ENCODE measurements at regions not wholly inside any gene's neighbourhood (a gene's known extent, or its start where the extent isn't known, plus 50 kb on each side); places are given as distances from the start of the nearest gene placed in this dataset.

DNA sequence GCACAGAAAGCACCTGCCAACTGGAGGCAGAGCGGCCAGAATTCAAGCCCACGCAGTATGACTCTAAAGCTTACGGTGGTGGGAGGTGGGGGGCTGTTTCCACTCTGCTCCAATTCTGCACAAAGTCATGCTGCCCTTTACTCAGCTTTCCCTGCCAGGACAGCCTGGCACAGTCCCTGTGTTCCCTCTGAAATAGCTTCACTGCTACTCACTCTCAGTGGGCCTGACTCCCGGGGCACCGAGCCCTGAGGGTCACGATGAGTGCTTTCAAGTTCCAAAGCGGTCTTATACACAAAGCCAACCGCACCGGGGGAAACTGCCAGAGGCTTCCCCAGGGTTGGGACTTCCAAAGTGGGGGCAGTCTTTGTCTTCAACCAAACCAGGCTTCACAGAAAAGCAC lies 306.1 kb upstream of the XYLT1 start:
- ATAC-seq (no peak), DNase-seq (ENCODE audit: low spot score) (no peak)
- CTCF ChIA-PET, result no interaction called here
- Mint-ChIP-seq H3K9me3 (peaks cover 8% of the 10 kb centered on the region), H3K4me3 (no peak overlapping the region), H3K27me3 (ENCODE audit: low read depth) (no peaks in the 10 kb centered on the region), H3K36me3 (no peaks in the 10 kb centered on the region), H3K27ac (no peak overlapping the region), H3K4me1 (peaks cover 21% of the 10 kb centered on the region)
- no peak for TF ChIP-seq ZNF121 (CRISPR knock-in tag; IDR thresholded peaks at IDR 0.05)
- TF ChIP-seq NFE2L1 (CRISPR knock-in tag; IDR thresholded peaks at IDR 0.05), result no peak
- TF ChIP-seq, protein P1, sequence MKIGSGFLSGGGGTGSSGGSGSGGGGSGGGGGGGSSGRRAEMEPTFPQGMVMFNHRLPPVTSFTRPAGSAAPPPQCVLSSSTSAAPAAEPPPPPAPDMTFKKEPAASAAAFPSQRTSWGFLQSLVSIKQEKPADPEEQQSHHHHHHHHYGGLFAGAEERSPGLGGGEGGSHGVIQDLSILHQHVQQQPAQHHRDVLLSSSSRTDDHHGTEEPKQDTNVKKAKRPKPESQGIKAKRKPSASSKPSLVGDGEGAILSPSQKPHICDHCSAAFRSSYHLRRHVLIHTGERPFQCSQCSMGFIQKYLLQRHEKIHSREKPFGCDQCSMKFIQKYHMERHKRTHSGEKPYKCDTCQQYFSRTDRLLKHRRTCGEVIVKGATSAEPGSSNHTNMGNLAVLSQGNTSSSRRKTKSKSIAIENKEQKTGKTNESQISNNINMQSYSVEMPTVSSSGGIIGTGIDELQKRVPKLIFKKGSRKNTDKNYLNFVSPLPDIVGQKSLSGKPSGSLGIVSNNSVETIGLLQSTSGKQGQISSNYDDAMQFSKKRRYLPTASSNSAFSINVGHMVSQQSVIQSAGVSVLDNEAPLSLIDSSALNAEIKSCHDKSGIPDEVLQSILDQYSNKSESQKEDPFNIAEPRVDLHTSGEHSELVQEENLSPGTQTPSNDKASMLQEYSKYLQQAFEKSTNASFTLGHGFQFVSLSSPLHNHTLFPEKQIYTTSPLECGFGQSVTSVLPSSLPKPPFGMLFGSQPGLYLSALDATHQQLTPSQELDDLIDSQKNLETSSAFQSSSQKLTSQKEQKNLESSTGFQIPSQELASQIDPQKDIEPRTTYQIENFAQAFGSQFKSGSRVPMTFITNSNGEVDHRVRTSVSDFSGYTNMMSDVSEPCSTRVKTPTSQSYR (CRISPR knock-in tag; IDR thresholded peaks at IDR 0.05), result no peak
- POLR2A ChIA-PET, result no interaction called here

DNA sequence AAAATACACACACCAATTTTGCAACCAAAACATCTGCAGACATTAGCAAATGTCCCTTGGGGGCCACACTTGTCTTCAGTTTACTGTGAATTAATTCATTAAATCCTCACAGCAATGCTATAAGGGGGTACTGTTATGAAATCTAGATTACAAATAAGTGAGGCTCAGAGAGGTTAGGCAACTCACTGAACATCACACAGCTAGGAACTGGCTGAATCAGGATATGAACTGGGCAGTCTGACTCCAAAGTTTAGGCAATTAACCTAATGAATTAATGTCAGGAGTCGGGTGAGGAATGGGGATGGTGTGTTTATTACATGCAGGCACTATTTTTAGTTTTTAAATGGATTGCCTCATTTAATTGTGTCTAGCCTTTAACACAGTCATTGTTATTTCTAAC lies 305.7 kb upstream of the XYLT1 start:
- ChIA-PET POLR2A (no interaction called here), CTCF (no interaction called here)
- peaks cover 8% of the 10 kb centered on the region for H3K9me3 Mint-ChIP-seq

DNA sequence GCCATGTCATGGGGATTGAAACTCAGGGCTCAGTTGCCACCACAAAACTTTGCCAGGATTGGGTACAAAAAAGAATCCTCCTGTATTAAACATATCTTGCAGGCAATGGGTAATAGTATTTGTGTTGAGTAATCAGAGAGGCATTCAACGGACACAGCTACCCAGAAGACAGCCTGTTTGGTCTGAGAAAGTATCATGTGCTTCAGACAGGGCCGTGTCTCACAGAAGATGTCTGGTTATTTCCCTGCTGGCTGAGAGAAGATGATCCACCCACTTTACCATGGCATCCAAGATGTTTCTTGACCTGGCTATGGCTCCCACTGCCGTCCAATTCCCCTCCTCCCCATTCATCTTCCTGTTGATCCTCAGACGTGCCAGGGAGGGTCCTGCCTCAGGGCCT lies 304.3 kb upstream of the XYLT1 start:
- Mint-ChIP-seq H3K36me3 (peaks cover 6% of the 10 kb centered on the region; the same call in 1 of the 2 replicates), H3K4me3 (no peak overlapping the region), H3K27me3 (ENCODE audit: low read depth) (no peaks in the 10 kb centered on the region), H3K9me3 (peaks cover 21% of the 10 kb centered on the region), H3K4me1 (peaks cover 21% of the 10 kb centered on the region), H3K27ac (no peak overlapping the region)
- ATAC-seq (no peak), DNase-seq (ENCODE audit: low spot score) (no peak)
- no peak for TF ChIP-seq TP53 (CRISPR knock-in tag; IDR thresholded peaks at IDR 0.05)
- no peak for TF ChIP-seq ESRRA (CRISPR knock-in tag; IDR thresholded peaks at IDR 0.05; ENCODE audit: borderline replicate concordance)
- TF ChIP-seq, protein P2, sequence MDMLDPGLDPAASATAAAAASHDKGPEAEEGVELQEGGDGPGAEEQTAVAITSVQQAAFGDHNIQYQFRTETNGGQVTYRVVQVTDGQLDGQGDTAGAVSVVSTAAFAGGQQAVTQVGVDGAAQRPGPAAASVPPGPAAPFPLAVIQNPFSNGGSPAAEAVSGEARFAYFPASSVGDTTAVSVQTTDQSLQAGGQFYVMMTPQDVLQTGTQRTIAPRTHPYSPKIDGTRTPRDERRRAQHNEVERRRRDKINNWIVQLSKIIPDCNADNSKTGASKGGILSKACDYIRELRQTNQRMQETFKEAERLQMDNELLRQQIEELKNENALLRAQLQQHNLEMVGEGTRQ (CRISPR knock-in tag; IDR thresholded peaks at IDR 0.05), result no peak
- TF ChIP-seq ZBTB21 (CRISPR knock-in tag; IDR thresholded peaks at IDR 0.05; ENCODE audit: borderline replicate concordance), result no peak
- TF ChIP-seq SMAD4 (CRISPR knock-in tag; IDR thresholded peaks at IDR 0.05), result no peak
- TF ChIP-seq ELF4 (CRISPR knock-in tag; IDR thresholded peaks at IDR 0.05; ENCODE audit: low read depth), result no peak
- TF ChIP-seq TEAD1 (CRISPR knock-in tag; IDR thresholded peaks at IDR 0.05), result no peak
- TF ChIP-seq, protein P3, sequence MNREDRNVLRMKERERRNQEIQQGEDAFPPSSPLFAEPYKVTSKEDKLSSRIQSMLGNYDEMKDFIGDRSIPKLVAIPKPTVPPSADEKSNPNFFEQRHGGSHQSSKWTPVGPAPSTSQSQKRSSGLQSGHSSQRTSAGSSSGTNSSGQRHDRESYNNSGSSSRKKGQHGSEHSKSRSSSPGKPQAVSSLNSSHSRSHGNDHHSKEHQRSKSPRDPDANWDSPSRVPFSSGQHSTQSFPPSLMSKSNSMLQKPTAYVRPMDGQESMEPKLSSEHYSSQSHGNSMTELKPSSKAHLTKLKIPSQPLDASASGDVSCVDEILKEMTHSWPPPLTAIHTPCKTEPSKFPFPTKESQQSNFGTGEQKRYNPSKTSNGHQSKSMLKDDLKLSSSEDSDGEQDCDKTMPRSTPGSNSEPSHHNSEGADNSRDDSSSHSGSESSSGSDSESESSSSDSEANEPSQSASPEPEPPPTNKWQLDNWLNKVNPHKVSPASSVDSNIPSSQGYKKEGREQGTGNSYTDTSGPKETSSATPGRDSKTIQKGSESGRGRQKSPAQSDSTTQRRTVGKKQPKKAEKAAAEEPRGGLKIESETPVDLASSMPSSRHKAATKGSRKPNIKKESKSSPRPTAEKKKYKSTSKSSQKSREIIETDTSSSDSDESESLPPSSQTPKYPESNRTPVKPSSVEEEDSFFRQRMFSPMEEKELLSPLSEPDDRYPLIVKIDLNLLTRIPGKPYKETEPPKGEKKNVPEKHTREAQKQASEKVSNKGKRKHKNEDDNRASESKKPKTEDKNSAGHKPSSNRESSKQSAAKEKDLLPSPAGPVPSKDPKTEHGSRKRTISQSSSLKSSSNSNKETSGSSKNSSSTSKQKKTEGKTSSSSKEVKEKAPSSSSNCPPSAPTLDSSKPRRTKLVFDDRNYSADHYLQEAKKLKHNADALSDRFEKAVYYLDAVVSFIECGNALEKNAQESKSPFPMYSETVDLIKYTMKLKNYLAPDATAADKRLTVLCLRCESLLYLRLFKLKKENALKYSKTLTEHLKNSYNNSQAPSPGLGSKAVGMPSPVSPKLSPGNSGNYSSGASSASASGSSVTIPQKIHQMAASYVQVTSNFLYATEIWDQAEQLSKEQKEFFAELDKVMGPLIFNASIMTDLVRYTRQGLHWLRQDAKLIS (CRISPR knock-in tag; IDR thresholded peaks at IDR 0.05; ENCODE audit: borderline replicate concordance), result no peak
- no peak for TF ChIP-seq GABPB1 (CRISPR knock-in tag; IDR thresholded peaks at IDR 0.05)
- POLR2A ChIA-PET, result no interaction called here
- CTCF ChIA-PET, result interaction anchor here (1.0 kb wide), 1 partner anchor 17 kb away, joined by 3 read pairs; no protein-coding TSS in a partner anchor

More for the DNA sequence above, 305.7 kb upstream of the XYLT1 start:
- H3K27ac Mint-ChIP-seq, result no peak overlapping the region
- no peak overlapping the region for H3K4me3 Mint-ChIP-seq
- TF ChIP-seq MYBL2 (CRISPR knock-in tag; IDR thresholded peaks at IDR 0.05) (no peak), NR1H2 (CRISPR knock-in tag; IDR thresholded peaks at IDR 0.05) (no peak), SMAD4 (CRISPR knock-in tag; IDR thresholded peaks at IDR 0.05) (no peak), ZNF219 (CRISPR knock-in tag; IDR thresholded peaks at IDR 0.05; ENCODE audit: borderline replicate concordance) (no peak), RELA (CRISPR knock-in tag; IDR thresholded peaks at IDR 0.05; ENCODE audit: borderline replicate concordance) (no peak), HMGA2 (CRISPR knock-in tag; IDR thresholded peaks at IDR 0.05) (no peak), ATF1 (CRISPR knock-in tag; IDR thresholded peaks at IDR 0.05) (no peak)
- ATAC-seq (no peak), DNase-seq (ENCODE audit: low spot score) (no peak)
- no peaks in the 10 kb centered on the region for H3K36me3 Mint-ChIP-seq
- H3K27me3 Mint-ChIP-seq (ENCODE audit: low read depth), result no peaks in the 10 kb centered on the region
- H3K4me1 Mint-ChIP-seq, result peaks cover 21% of the 10 kb centered on the region

Data from WTC11 (cell line).